ENCODE measurements at regions not wholly inside any gene's neighbourhood (a gene's known extent, or its start where the extent isn't known, plus 50 kb on each side); places are given as distances from the start of the nearest gene placed in this dataset.

- TF ChIP-seq YY1 (IDR thresholded peaks at IDR 0.05; ENCODE audit: insufficient read depth, insufficient read length) (no peak), ZNF274 (IDR thresholded peaks at IDR 0.05; ENCODE audit: low read depth, low read length) (no peak)
Measured at GRCh38 chr1:178609015-178609414, 96.1 kb downstream of the TEX35 start.
